Hematopoietic multipotent progenitor cell treated with erythropoietin and hydrocortisone succinate and interleukin-3 and kit ligand, for 4 days (in vitro differentiated cells): ENCODE measurements at regions not wholly inside any gene's neighbourhood (a gene's known extent, or its start where the extent isn't known, plus 50 kb on each side); places are given as distances from the start of the nearest gene placed in this dataset.

Source experiments
- DNase-seq: peaks from one replicate; pipeline ENCODE4 v3.0.0-alpha.2; 2015

DNA sequence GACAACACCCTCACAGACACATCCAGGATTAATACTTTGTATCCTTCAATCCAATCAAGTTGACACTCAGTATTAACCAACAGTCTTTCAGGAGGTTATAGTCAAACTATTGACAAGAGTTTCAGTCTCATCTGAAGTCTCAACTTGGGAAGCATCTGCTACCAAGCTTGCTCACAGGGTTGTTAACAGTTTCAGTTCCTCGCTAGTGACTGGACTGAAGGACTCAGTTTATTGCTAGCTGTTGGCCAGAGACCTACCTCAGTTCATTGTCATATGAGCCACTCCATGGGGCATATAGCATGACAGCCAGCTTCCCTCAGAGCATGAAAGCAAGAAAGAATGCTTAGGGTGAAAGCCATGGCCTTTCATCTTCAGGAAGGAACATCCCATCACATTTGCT is 228.6 kb downstream of the EPHA4 start:
- DNase-seq = no peak

DNA sequence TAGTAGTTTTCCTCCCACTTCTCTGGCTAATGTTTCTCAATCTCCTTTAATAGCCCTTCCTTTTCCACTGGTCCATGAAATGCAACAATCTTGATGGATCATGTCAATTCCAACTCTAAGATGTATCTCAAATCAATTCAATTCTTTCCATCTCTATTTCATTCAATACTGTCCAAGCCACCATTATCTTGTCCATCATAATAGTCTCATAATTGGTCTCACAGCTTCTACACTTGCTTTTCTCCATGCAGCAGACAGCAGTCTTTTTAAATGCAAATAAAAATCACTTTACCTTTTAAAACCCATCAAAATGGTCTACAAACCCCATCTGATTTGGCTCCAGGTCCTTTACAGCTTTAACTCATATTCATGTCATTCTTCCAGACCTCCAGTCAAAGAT is 226.6 kb downstream of the EPHA4 start:
- no peak for DNase-seq

DNA sequence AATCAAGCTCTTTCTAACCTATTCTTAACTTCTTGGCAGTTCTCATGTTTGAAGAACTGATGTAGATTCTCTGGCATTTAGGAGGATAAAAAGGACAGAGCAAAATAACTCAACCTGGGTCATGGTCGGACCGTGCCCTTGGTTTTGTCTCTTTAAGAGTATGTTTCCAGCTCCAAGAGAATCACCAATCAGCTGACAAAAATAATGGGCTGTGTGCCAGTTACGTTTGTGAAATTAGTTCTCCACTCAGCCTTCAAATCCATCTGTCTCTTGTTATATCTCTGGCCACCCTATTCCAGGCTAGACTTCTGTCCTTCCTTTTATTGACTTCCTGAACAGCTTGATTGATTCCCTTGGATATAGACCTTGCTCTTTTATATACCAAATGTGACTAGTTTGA is 225.7 kb downstream of the EPHA4 start:
- no peak for DNase-seq

DNA sequence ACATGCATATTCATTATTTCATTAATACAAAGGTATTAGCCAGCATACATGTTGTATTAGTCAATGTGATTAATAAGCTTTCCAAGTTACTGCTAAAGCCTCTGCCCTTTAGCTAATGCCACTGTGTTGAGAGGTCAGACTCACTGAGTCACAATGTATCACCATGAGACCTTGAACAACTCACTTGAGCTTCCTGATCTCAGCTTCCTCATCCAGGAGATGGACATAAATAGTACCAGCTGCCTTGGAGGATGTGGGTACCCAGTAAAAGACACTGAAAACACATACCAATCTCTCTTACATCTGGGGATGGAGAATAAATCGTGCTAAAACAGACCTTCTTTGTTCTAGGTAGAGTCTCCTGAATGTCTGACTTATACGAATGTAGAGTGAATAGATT is 224.6 kb downstream of the EPHA4 start:
- DNase-seq = no peak

DNA sequence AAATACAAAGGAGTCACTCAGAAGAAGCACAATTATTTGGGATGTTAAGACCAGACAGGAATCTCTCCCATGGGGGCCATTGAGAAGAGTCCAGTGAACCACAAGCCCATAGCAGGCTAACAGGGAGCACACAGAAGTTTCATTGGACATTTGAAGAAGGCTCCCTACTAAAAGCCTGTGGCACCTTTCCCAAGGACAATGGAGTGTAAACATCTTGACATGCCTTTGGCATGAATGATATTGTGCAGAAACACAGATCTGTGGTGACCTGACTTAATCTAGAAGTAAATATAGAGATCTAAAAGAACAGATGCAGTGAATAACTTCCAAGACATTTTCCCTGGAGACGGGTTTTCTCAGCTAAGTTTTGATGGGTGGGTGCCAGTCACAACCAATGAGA is 221.5 kb downstream of the EPHA4 start:
- DNase-seq = no peak

DNA sequence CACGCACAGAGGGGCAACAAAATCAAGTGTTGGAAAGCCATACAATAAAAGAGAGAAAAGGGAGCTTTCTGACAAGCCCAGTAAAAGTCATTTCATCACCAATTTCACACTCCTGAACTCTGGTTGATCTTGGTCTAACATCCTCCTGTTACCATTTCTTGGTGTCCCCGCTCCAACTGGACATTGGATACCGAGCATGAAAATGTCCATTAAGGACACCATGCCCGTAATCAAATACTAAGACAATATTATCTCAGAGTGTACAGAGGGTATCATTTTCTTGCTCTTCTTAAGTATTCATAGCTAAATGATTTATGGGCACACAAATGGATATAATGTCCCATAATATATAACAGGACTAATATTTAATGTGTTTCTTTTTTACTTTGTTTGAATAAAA is 218.9 kb downstream of the EPHA4 start:
- no peak for DNase-seq

DNA sequence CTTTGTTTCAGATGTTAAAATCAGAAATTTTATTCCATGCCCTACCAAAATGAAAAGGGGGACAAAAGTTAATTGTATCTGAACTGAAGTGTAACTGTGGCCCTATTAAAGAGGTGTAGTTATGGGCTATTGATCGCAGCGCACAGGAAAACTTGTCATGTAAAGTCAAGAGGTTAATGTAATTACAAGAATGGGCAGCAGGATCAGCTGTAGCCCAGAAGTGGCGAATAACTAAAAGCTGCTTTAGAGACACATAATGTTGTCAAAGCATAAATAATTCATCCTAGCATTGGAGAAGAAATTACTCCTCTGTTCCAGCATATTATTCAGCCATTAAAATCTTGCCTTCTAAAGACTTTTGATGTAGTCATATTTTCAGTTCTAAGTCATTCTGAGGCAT is 211.8 kb downstream of the EPHA4 start:
- DNase-seq = no peak

DNA sequence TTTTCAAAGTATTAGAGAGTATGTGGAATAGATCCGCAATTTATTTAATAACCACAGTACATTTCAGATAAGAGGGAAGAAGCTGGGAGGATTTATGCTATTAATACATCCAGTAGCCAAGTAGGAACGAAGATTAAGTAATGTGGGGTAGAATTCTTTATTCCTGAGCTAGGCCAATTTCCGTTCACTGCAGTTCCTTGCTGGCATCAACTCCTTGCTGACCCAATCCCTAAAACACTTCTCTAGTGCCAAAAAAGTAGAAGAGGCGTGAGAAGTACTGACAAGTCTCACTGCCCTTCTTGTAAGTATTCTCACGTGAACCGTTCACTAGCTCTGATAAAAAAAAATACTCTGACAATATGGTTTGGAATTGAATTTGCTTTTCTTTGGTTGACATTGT is 211.4 kb downstream of the EPHA4 start:
- no peak for DNase-seq

DNA sequence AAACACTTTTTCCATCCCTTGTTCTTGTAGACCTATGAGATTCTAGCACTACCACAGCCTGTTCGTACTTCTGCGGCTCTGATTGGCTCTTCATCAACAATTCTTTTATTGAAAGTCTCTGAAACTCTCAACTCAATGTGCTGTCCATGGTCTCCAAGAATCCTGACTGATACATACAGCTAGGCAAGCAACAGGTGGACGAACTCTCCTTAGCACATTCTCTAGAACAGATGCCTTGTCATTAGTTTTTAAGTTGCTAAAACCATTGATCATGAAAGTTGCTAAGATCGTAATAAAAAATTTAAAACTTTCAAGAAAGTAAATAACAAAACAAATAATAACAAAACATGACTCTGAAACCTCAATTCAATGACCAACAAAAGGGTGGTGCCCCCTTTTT is 210.5 kb downstream of the EPHA4 start:
- no peak for DNase-seq

DNA sequence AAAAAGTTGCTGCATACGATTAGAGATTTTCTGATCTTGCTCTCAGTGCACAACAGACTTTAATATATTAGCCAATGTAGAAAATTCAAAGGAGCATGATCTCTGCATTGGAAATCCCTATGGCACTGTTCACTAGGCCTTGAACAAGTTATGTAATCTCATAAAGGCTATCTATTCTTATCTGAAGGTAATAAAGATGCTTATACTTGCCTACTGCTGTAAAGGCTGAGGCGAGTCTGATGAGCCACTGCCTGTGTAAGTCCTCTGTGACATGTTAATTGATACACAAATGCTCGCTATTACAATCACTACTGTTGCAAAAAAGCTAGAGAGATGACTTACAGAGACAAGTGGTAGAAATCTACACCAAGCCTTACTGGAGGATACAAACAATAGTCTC is 207.4 kb downstream of the EPHA4 start:
- DNase-seq = no peak
